HEK293T (cell line): ENCODE measurements at regions not wholly inside any gene's neighbourhood (a gene's known extent, or its start where the extent isn't known, plus 50 kb on each side); places are given as distances from the start of the nearest gene placed in this dataset.

Experiments used
- BHLHE40 ChIP-seq: fragments of 450-650 bp; IDR thresholded peaks from 2 replicates; pipeline ENCODE4 v1.6.1; 2016; ENCODE audit warnings: mild to moderate bottlenecking, moderate library complexity, borderline replicate concordance
- CTBP1 ChIP-seq: fragments of 450-650 bp; IDR thresholded peaks from 2 replicates; pipeline ENCODE4 v1.6.1; 2016; ENCODE audit warnings: borderline replicate concordance
- ELF4 ChIP-seq: fragments of 450-650 bp; IDR thresholded peaks from 2 replicates; pipeline ENCODE4 v1.6.1; 2017; ENCODE audit warnings: antibody characterized with exemption
- FOXK2 ChIP-seq: fragments of 450-650 bp; IDR thresholded peaks from 2 replicates; pipeline ENCODE4 v1.6.1; 2016; ENCODE audit warnings: mild to moderate bottlenecking
- FOXM1 ChIP-seq: fragments of 450-650 bp; IDR thresholded peaks from 2 replicates; pipeline ENCODE4 v1.6.1; 2017; ENCODE audit warnings: mild to moderate bottlenecking, borderline replicate concordance
- HDGF ChIP-seq: fragments of 450-650 bp; IDR thresholded peaks from 2 replicates; pipeline ENCODE4 v1.6.1; 2017; ENCODE audit warnings: antibody characterized with exemption, borderline replicate concordance
- L3MBTL2 ChIP-seq: fragments of 450-650 bp; conservative IDR thresholded peaks from 2 replicates; pipeline ENCODE4 v1.6.1; 2016; ENCODE audit warnings: mild to moderate bottlenecking
- LEF1 ChIP-seq: fragments of 450-650 bp; IDR thresholded peaks from 2 replicates; pipeline ENCODE4 v1.6.1; 2017; ENCODE audit warnings: mild to moderate bottlenecking, borderline replicate concordance
- TARDBP ChIP-seq: fragments of 450-650 bp; IDR thresholded peaks from 2 replicates; pipeline ENCODE4 v1.6.1; 2016

DNA sequence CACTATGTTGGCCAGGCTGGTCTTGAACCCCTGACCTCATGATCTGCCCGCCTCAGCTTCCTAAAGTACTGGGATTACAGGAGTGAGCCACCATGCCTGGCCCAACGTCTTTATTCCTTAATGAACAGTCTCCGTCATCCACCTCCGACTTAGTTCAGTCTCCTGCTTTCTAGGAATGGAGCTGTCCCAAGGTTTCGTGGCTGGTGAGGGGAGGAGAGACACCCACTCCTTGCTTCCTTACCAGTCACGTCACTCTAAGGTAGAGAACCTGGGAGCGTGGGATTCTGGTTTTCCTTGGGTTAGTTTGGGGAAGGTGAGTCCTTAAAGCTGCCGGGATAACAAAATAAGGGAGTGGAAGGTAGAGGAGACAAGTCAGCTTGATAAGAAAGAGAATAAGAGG is 55.0 kb upstream of the ATP2B4 start:
- no peak for TF ChIP-seq HDGF
- TF ChIP-seq FOXK2: no peak
- TF ChIP-seq TARDBP: no peak
- TF ChIP-seq ELF4: no peak
- TF ChIP-seq L3MBTL2: no peak
- TF ChIP-seq CTBP1: no peak
- no peak for TF ChIP-seq BHLHE40
- TF ChIP-seq LEF1: no peak
- TF ChIP-seq FOXM1: no peak
